ENCODE measurements at regions not wholly inside any gene's neighbourhood (a gene's known extent, or its start where the extent isn't known, plus 50 kb on each side); places are given as distances from the start of the nearest gene placed in this dataset.

GRCh38 chr13:104442536-104442935 lies 1376.3 kb upstream of the SLC10A2 start:
- in situ Hi-C loops (cut with MboI; ENCODE audit: low sequenced_read_pairs, unreplicated experiment), result no loop called here

GRCh38 chr13:104436555-104436954 lies 1370.3 kb upstream of the SLC10A2 start:
- no peak for DNase-seq (ENCODE audit: low spot score)
- in situ Hi-C loops (cut with MboI; ENCODE audit: low sequenced_read_pairs, unreplicated experiment), result no loop called here
- no peak for TF ChIP-seq CTCF (IDR thresholded peaks at IDR 0.05; ENCODE audit: borderline replicate concordance, control extremely low read depth, extremely low read depth, insufficient read depth, missing control alignments)

More at GRCh38 chr13:104442536-104442935, 1376.3 kb upstream of the SLC10A2 start:
- no peak for DNase-seq (ENCODE audit: low spot score)
- no peak for TF ChIP-seq CTCF (IDR thresholded peaks at IDR 0.05; ENCODE audit: borderline replicate concordance, control extremely low read depth, extremely low read depth, insufficient read depth, missing control alignments)

GRCh38 chr13:104431895-104432294 lies 1365.7 kb upstream of the SLC10A2 start:
- in situ Hi-C loops (cut with MboI; ENCODE audit: low sequenced_read_pairs, unreplicated experiment), result no loop called here
- TF ChIP-seq CTCF (IDR thresholded peaks at IDR 0.05; ENCODE audit: borderline replicate concordance, control extremely low read depth, extremely low read depth, insufficient read depth, missing control alignments), result no peak
- DNase-seq (ENCODE audit: low spot score), result no peak

- in situ Hi-C loops (cut with MboI; ENCODE audit: low sequenced_read_pairs, unreplicated experiment), result no loop called here
- no peak for TF ChIP-seq CTCF (IDR thresholded peaks at IDR 0.05; ENCODE audit: borderline replicate concordance, control extremely low read depth, extremely low read depth, insufficient read depth, missing control alignments)
- DNase-seq (ENCODE audit: low spot score), result no peak
Observed at GRCh38 chr13:104426435-104426834, 1360.2 kb upstream of the SLC10A2 start.

- in situ Hi-C loops (cut with MboI; ENCODE audit: low sequenced_read_pairs, unreplicated experiment), result no loop called here
- TF ChIP-seq CTCF (IDR thresholded peaks at IDR 0.05; ENCODE audit: borderline replicate concordance, control extremely low read depth, extremely low read depth, insufficient read depth, missing control alignments), result no peak
- no peak for DNase-seq (ENCODE audit: low spot score)
Observed at GRCh38 chr13:104422668-104423067, 1356.5 kb upstream of the SLC10A2 start.

- DNase-seq (ENCODE audit: low spot score), result no peak
- in situ Hi-C loops (cut with MboI; ENCODE audit: low sequenced_read_pairs, unreplicated experiment), result no loop called here
- TF ChIP-seq CTCF (IDR thresholded peaks at IDR 0.05; ENCODE audit: borderline replicate concordance, control extremely low read depth, extremely low read depth, insufficient read depth, missing control alignments), result no peak
Observed at GRCh38 chr13:104416973-104417372, 1350.8 kb upstream of the SLC10A2 start.

GRCh38 chr13:104414771-104415170 lies 1348.6 kb upstream of the SLC10A2 start:
- TF ChIP-seq CTCF (IDR thresholded peaks at IDR 0.05; ENCODE audit: borderline replicate concordance, control extremely low read depth, extremely low read depth, insufficient read depth, missing control alignments), result no peak
- in situ Hi-C loops (cut with MboI; ENCODE audit: low sequenced_read_pairs, unreplicated experiment), result no loop called here
- no peak for DNase-seq (ENCODE audit: low spot score)

Data from GM13976 (cell line).